SU-DHL-6 (cell line): ENCODE measurements at regions not wholly inside any gene's neighbourhood (a gene's known extent, or its start where the extent isn't known, plus 50 kb on each side); places are given as distances from the start of the nearest gene placed in this dataset.

Experiments
- EZH2phosphoT487 ChIP-seq: fragments of 200-600 bp; sonication (generic), shearing (Covaris generic); conservative IDR thresholded peaks from 2 replicates; pipeline ENCODE4 v1.6.1; 2018; ENCODE audit warnings: mild to moderate bottlenecking, antibody characterized with exemption, low read length, moderate library complexity, mixed read lengths
- TF ChIP-seq, protein P1 (sequence below): fragments of 200-600 bp; sonication (generic); IDR thresholded peaks from one replicate; pipeline ENCODE4 v1.5.1; 2017; ENCODE audit warnings: antibody characterized with exemption, mild to moderate bottlenecking, low read length, moderate library complexity; ENCODE audit not compliant: insufficient read depth, poor library complexity, severe bottlenecking

DNA sequence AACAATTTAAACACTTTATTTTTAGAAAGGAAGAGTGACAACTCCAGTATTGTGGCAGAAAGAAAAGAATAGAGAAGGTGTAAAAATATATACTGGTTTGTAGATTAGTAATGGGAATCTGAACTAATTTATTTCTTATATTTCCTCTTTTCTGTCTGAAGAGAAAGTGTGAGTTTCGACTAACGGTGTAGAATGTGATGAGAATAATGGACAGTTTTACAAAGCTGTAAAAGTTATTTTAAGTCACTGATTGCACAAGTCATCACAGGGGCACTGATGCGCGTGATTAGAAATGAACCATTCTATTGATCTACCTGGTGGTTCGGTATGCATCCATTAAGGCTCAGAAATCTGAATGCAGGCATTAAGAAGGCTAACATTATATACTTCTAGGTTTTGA, 158.5 kb upstream of the ATXN7L3B start:
- TF ChIP-seq, protein P1, sequence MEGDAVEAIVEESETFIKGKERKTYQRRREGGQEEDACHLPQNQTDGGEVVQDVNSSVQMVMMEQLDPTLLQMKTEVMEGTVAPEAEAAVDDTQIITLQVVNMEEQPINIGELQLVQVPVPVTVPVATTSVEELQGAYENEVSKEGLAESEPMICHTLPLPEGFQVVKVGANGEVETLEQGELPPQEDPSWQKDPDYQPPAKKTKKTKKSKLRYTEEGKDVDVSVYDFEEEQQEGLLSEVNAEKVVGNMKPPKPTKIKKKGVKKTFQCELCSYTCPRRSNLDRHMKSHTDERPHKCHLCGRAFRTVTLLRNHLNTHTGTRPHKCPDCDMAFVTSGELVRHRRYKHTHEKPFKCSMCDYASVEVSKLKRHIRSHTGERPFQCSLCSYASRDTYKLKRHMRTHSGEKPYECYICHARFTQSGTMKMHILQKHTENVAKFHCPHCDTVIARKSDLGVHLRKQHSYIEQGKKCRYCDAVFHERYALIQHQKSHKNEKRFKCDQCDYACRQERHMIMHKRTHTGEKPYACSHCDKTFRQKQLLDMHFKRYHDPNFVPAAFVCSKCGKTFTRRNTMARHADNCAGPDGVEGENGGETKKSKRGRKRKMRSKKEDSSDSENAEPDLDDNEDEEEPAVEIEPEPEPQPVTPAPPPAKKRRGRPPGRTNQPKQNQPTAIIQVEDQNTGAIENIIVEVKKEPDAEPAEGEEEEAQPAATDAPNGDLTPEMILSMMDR, result no peak
- no peak for TF ChIP-seq EZH2phosphoT487
